Endothelial cell of umbilical vein (primary cell): ENCODE measurements at regions not wholly inside any gene's neighbourhood (a gene's known extent, or its start where the extent isn't known, plus 50 kb on each side); places are given as distances from the start of the nearest gene placed in this dataset.

ENCODE experiments used
- CTCF ChIP-seq, 2 donors: IDR thresholded peaks; 1 replicate in 1 of 2; 2 replicates in 1 of 2; pipeline ENCODE4 v1.5.1; 2011; ENCODE audit warnings: low read length in 2 of 2, mild to moderate bottlenecking in 2 of 2, moderate library complexity in 2 of 2, control low read depth in 1 of 2, inconsistent platforms in 1 of 2, low read depth in 1 of 2; ENCODE audit not compliant: insufficient read depth in 1 of 2; ENCODE audit errors: extremely low read depth in 1 of 2
- EZH2 ChIP-seq: IDR thresholded peaks from 2 replicates; pipeline ENCODE4 v1.6.1; 2012; ENCODE audit warnings: borderline replicate concordance, low read depth, mild to moderate bottlenecking, moderate library complexity, low read length, inconsistent platforms; ENCODE audit not compliant: severe bottlenecking
- MYC ChIP-seq: IDR thresholded peaks from one replicate; pipeline ENCODE4 v1.6.1; 2011; ENCODE audit warnings: mild to moderate bottlenecking, low read depth, low read length
- POLR2A ChIP-seq: IDR thresholded peaks from 2 replicates; pipeline ENCODE4 v1.6.1; 2012; ENCODE audit warnings: low read depth, mild to moderate bottlenecking, control low read depth, low read length
- POLR2AphosphoS5 ChIP-seq: IDR thresholded peaks from 2 replicates; pipeline ENCODE4 v1.6.1; 2012; ENCODE audit warnings: low read depth, mild to moderate bottlenecking, control low read depth, low read length, moderate library complexity; ENCODE audit not compliant: insufficient read depth

- TF ChIP-seq CTCF (IDR thresholded peaks at IDR 0.05; ENCODE audit: extremely low read depth in 1 of 2, insufficient read depth in 1 of 2, low read depth in 1 of 2, low read length in 2 of 2), result no peak
- TF ChIP-seq POLR2AphosphoS5, result no peak
- no peak for TF ChIP-seq POLR2A
- no peak for TF ChIP-seq MYC
- no peak for TF ChIP-seq EZH2
These were observed 235.0 kb upstream of the RGPD4 start for GRCh38 chr2:107591561-107592279.
